T47D (cell line): ENCODE measurements at regions not wholly inside any gene's neighbourhood (a gene's known extent, or its start where the extent isn't known, plus 50 kb on each side); places are given as distances from the start of the nearest gene placed in this dataset.

Experiments
- DNase-seq, 2 experiments: peaks; one replicate each; pipeline versions ENCODE4 v3.0.0 to v3.0.0-alpha.2; 2011 to 2012; ENCODE audit warnings: low read depth in 1 of 2, low spot score in 1 of 2
- JUND ChIP-seq: IDR thresholded peaks from 2 replicates; pipeline ENCODE4 v1.6.1; 2012; ENCODE audit warnings: low read depth
- in situ Hi-C: cut with HindIII; loops from 2 replicates; pipeline ENCODE4 v1.10.0; 2016; ENCODE audit warnings: low sequenced_read_pairs, low pct_unique_long_range_greater_than_20kb

DNA sequence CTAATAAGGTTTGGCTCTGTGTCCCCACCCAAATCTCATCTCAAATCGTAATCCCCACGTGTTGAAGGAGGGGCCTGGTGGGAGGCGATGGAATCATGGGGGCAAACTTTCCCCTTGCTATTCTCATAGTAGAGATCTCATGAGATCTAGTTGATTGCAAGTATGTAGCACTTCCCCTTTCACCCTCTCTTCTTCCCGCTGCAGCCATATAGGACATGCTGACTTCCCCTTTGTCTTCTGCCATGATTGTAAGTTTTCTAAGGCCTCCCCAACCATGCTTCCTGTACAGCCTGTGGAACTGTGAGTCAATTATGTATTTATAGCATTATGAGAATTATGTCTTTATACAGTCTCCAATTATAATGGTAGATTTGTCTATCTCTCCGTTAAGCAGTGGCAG, 594.5 kb downstream of the ACTR3B start:
- no peak for DNase-seq
- in situ Hi-C loops = no loop called here

DNA sequence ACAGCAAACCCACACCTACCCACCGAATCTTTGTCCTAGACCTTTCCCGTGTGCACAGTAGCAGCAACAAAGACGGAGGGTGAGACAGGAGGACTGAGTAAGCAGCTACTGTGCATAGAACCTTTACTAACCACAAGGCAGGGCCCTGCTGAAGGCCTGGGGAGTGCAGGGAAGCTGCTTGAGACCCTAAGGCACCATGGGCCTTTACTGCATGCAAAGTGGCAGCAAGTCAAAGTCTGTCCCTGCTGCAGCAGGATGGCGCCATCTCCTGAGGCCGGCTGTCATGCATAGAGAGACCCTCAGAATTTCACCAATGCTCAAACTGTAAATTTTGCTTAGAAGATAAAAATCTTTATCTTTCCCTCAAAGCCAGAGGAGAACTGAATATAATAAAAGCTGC, 610.5 kb downstream of the ACTR3B start:
- TF ChIP-seq JUND = no peak
- in situ Hi-C loops = no loop called here
- DNase-seq = no peak

More for the DNA sequence above, 594.5 kb downstream of the ACTR3B start:
- no peak for TF ChIP-seq JUND

DNA sequence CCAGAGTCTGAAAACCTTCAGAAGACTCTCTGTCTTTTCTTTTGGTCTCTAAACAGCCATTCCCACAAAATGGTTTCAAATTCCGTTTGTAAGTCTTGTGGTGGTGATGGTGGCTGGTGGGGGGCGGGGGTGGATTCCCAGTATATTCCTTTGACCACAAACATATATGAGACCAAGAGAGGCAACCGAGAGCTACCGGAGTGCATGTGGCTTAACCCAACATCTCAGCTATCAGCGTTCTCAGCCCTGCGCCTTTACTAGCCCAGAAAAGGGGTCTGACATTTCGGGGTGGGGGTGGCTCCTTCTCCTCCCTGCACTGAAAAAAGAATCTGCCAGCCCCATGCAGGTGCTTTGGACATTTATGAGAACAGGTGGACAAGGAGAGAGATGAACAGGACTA, 621.1 kb downstream of the ACTR3B start:
- no peak for DNase-seq
- in situ Hi-C loops = no loop called here
- TF ChIP-seq JUND = no peak

- no peak for TF ChIP-seq JUND
- in situ Hi-C loops = no loop called here
- DNase-seq = peak; percentile 28 to 45
Observed at GRCh38 chr7:153381275-153382040, 621.9 kb downstream of the ACTR3B start.

- in situ Hi-C loops = no loop called here
- no peak for DNase-seq
- TF ChIP-seq JUND = no peak
Observed at GRCh38 chr7:153382641-153383101, 623.1 kb downstream of the ACTR3B start.

DNA sequence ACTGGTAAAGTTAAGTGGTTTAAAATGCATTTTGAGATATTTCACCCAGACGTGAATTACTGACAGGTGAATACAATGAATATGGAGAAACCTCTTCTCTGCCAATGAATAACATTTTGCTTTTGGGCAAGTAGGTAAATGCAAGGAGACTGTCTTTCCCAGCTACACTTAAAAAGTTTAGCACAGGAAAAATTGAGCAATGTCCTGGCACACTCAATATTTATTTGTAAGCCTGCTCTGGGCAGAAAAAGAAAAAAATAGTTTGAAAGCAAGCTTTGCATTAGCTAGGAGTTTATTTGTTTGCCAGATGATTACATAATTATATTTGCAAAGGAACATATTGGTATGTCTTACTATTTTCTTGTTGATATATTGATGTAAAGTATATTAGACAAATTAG, 624.2 kb downstream of the ACTR3B start:
- no peak for DNase-seq
- in situ Hi-C loops = no loop called here
- TF ChIP-seq JUND = no peak

DNA sequence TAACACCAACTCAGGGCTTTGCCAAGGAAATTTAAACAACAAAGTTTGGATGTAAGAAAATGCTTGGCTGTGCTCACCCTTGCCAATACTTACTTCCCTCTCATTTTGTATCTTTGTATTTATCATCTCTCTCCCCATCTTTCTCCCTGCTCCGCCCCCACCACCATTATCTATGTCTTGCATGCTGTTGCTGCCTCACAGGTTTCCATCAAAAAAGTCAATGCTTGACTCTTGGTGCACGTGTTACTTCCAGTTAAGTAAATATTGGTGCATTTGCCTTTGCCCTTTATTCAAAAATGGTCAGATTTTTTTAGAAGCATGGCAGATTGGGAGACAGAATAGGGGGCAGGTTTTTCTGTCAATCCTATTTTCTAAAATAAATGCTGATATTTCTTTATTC, 626.0 kb downstream of the ACTR3B start:
- TF ChIP-seq JUND = no peak
- in situ Hi-C loops = no loop called here
- no peak for DNase-seq

- no peak for TF ChIP-seq JUND
- in situ Hi-C loops = no loop called here
- no peak for DNase-seq
Observed at GRCh38 chr7:153386556-153386955, 627.0 kb downstream of the ACTR3B start.

DNA sequence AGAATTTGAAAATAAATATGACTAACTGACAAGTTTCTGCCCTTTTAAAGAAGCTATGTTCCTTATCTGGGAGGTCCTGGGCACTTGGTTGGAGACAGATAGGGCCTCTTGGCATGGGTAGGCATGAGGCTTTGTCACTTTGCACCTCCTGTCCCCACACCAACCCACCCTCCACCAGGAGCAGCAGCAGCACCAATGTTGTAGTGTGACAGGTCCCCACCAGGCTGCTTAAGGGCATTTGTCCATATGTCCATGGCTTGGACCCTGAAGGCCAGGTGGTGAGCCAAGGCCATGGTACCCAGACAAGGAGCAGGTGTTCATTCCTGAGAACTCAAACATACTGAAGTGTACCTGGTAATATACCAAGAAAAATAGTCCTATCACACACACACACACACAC, 629.1 kb downstream of the ACTR3B start:
- TF ChIP-seq JUND = no peak
- no peak for DNase-seq
- in situ Hi-C loops = no loop called here

- no peak for TF ChIP-seq JUND
- in situ Hi-C loops = no loop called here
- no peak for DNase-seq
Observed at GRCh38 chr7:153389261-153389660, 629.7 kb downstream of the ACTR3B start.

DNA sequence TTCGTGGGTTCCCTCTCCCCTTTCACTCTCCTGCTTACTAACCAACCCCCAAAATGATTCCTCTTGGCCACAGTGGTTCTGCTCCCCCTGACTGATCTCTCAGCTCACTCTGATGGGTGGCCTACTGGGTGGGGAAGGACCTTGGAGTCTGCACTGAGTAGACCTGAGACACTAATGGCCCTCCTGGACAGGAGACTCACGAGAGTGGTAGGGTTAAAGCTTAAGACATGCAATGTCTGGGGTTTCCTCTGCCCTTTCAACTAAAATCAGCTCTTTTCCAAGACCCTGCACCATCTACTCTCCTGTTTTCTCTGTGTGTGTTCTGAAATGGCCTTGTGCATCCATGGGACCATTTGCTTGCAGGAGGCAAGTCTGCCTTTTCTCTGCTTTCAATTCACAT, 631.4 kb downstream of the ACTR3B start:
- in situ Hi-C loops = no loop called here
- TF ChIP-seq JUND = no peak
- no peak for DNase-seq

DNA sequence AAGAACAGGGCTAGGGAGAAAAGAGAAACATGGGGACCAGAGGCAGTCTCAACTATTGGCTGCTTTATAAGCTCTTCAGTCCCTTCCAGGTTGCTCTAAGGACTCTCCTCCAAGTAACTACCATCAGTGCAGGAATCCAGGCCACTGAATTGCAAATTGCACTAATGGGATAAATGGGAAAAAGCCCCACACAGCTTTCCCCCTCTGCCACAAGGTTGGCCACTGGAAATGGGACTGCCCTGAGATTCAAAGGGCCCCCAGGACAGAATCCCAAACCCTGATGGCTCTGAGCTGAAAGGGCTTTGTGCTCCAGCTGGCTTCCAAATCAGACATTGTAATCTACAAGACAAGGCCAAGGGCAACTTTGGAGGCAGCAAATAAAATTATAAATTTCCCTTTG, 633.2 kb downstream of the ACTR3B start:
- TF ChIP-seq JUND = no peak
- no peak for DNase-seq
- in situ Hi-C loops = no loop called here

GRCh38 chr7:153393666-153394065, 634.1 kb downstream of the ACTR3B start:
- in situ Hi-C loops = no loop called here
- no peak for TF ChIP-seq JUND
- no peak for DNase-seq

DNA sequence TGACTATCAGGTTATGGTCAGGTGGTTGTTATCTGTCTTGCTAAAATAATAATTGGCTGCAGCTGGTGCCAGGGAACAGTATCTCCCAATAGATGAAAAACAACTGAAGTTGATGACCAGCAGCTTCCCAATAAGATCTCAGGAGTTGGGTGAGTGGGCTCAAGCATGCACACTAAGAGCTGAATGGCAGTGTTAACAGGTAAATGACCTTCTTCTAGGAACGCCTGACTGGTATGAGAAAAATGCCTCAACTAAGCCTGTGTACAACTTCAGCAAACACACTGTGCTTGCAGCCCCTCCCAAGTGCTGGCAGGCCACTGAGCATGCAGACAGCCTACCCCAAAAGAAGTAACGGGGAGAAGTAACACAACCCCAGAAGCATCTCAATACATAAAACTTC, 636.9 kb downstream of the ACTR3B start:
- TF ChIP-seq JUND = no peak
- in situ Hi-C loops = no loop called here
- no peak for DNase-seq
